ENCODE measurements at regions not wholly inside any gene's neighbourhood (a gene's known extent, or its start where the extent isn't known, plus 50 kb on each side); places are given as distances from the start of the nearest gene placed in this dataset.

DNA sequence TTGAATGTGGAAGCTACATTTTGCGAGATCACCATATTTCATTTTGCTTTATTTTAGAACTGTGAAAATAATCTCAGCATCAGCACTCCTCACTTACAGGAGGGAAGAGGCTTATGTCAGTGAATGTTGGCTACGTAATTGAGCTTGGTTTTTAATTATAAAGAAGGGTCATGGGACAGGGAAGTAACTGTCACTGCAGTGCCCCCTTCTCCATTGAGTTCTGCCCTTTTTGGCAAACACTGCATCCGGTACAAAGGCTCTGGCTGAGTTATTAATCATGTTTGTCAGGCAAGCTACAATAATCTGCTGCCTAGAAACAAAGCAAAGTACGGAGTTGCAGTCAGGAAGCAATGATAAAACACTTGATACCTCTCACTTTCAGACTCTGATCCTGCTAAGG is 546.7 kb downstream of the SNAPC1 start:
- TF ChIP-seq, protein P1, sequence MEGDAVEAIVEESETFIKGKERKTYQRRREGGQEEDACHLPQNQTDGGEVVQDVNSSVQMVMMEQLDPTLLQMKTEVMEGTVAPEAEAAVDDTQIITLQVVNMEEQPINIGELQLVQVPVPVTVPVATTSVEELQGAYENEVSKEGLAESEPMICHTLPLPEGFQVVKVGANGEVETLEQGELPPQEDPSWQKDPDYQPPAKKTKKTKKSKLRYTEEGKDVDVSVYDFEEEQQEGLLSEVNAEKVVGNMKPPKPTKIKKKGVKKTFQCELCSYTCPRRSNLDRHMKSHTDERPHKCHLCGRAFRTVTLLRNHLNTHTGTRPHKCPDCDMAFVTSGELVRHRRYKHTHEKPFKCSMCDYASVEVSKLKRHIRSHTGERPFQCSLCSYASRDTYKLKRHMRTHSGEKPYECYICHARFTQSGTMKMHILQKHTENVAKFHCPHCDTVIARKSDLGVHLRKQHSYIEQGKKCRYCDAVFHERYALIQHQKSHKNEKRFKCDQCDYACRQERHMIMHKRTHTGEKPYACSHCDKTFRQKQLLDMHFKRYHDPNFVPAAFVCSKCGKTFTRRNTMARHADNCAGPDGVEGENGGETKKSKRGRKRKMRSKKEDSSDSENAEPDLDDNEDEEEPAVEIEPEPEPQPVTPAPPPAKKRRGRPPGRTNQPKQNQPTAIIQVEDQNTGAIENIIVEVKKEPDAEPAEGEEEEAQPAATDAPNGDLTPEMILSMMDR (IDR thresholded peaks at IDR 0.05), result no peak
- Histone ChIP-seq H3K36me3 (no peaks in the 10 kb centered on the region), H3K4me1 (no peaks in the 10 kb centered on the region), H3K4me3 (no peak overlapping the region), H3K27ac (no peak overlapping the region), H3K9me3 (no peaks in the 10 kb centered on the region), H3K27me3 (no peaks in the 10 kb centered on the region)
- intact Hi-C loops (cut with DNase I), result no loop called here
- ATAC-seq (no peak), DNase-seq (no peak)

DNA sequence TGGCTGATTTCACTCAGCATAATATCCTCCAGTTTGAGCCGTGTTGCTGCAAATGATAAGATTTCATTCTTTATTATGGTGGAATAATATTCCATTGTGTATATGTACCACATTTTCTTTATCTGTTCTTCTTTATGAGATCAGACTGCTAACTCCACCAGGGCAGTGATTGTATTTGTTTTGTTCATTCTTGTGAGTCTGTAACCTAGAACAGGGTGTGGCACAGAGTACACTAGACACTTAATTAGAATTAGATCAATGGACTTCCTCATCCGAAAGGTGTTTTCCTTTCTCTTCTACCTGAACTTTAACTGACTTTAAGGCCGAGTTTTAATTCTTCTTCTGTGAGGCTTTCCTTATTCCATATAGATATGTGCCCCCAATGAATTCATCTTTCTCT is 551.0 kb downstream of the SNAPC1 start:
- no peak overlapping the region for H3K4me3 ChIP-seq
- intact Hi-C loops (cut with DNase I), result no loop called here
- H3K4me1 ChIP-seq, result no peaks in the 10 kb centered on the region

DNA sequence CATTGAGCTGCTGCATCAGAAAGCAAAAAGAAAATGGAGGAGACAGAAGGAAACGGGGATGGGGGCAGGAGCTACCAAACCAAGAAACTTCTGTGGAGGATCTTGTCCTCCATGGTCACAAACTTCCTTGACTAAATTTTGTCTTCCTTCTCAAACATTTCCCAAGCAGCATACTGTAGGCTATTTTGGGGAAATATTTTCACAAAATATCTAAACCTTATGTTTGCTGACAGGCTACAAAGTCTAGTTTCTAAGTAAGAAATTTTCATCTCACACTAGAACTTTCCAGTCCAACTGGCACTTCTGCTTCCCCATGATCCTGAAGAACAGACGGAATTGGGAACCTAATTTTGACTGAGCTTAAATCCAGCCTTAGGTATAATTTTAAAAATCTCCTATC is 552.0 kb downstream of the SNAPC1 start:
- Histone ChIP-seq H3K36me3 (no peaks in the 10 kb centered on the region), H3K9me3 (no peaks in the 10 kb centered on the region), H3K4me1 (no peaks in the 10 kb centered on the region), H3K4me3 (no peak overlapping the region), H3K27me3 (no peaks in the 10 kb centered on the region), H3K27ac (no peak overlapping the region)
- no peak for ATAC-seq
- no peak for DNase-seq
- TF ChIP-seq, protein P1 (IDR thresholded peaks at IDR 0.05), result no peak
- intact Hi-C loops (cut with DNase I), result no loop called here

More for the DNA sequence above, 551.0 kb downstream of the SNAPC1 start:
- no peaks in the 10 kb centered on the region for H3K36me3 ChIP-seq
- DNase-seq (no peak), ATAC-seq (no peak)
- TF ChIP-seq, protein P1 (IDR thresholded peaks at IDR 0.05), result no peak
- no peak overlapping the region for H3K27ac ChIP-seq
- no peaks in the 10 kb centered on the region for H3K9me3 ChIP-seq
- no peaks in the 10 kb centered on the region for H3K27me3 ChIP-seq

DNA sequence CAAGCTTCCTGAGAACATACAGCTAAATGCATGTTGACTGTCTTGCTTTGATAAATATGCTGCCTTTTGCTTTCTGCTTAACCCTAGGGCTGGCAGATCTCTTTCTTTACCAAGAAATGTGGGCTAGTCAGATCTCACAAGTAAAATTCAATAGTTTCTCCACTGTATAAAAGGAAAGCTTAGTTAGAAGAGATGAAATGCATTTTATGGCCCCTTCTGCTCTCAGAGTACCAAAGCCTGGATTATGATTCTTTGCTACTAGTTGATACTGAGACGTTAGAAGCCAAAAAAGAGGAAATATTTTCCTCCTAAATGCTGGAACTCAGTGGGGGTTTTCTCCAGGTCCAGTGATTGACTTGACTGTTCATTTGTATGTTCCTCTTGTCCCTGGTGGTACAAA is 552.7 kb downstream of the SNAPC1 start:
- TF ChIP-seq, protein P1 (IDR thresholded peaks at IDR 0.05), result no peak
- Histone ChIP-seq H3K36me3 (no peaks in the 10 kb centered on the region), H3K9me3 (no peaks in the 10 kb centered on the region), H3K4me3 (no peak overlapping the region), H3K27me3 (no peaks in the 10 kb centered on the region), H3K4me1 (no peaks in the 10 kb centered on the region), H3K27ac (no peak overlapping the region)
- intact Hi-C loops (cut with DNase I), result no loop called here
- no peak for DNase-seq
- no peak for ATAC-seq

DNA sequence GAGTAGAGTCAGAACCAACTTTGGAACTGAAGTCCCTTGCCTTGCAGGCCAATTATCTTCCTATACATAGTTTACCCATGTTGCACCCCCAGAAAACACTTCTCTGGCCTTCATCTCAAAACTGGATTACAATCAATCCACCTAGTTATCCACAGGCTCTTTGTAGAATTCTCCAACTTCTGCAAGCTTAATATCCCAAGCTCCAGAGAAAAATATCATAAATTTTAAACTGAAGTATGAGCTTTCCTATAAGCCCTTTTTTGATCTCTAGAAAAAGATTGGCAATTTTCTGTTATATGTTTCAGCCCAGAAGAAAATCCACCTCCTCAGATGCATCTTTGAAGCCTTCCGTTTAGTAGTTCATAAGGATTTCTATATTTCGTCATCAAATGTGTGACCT is 553.4 kb downstream of the SNAPC1 start:
- Histone ChIP-seq H3K27me3 (no peaks in the 10 kb centered on the region), H3K4me1 (no peaks in the 10 kb centered on the region), H3K9me3 (no peaks in the 10 kb centered on the region), H3K27ac (no peak overlapping the region), H3K36me3 (no peaks in the 10 kb centered on the region), H3K4me3 (no peak overlapping the region)
- ATAC-seq, result no peak
- intact Hi-C loops (cut with DNase I), result no loop called here
- no peak for DNase-seq
- TF ChIP-seq, protein P1 (IDR thresholded peaks at IDR 0.05), result no peak

DNA sequence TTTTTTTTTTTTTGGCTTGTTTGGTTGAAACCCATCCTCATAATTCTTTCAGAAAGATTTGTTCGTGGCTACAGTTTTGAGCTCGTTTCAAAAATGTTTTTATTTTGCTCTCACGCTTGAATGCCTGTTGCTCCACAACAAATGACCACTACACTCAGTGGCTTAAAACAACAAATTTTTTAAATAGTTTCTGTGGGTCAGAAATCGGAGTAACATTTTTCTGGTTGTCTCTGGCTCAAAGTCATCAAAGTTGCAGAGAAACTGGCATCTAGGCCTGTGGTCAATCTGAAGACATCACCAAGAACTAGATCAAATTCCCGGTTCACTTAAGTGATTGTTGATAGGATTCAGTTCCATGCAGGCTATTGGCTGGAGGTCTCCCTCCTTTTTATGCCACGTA is 560.0 kb downstream of the SNAPC1 start:
- intact Hi-C loops (cut with DNase I), result no loop called here
- Histone ChIP-seq H3K4me3 (no peak overlapping the region), H3K4me1 (no peaks in the 10 kb centered on the region), H3K27me3 (no peaks in the 10 kb centered on the region), H3K36me3 (no peaks in the 10 kb centered on the region), H3K9me3 (no peaks in the 10 kb centered on the region), H3K27ac (no peak overlapping the region)
- ATAC-seq, result no peak
- TF ChIP-seq, protein P1 (IDR thresholded peaks at IDR 0.05), result no peak
- DNase-seq, result no peak

All from upper lobe of right lung (tissue), 1 donor.